ENCODE measurements at regions not wholly inside any gene's neighbourhood (a gene's known extent, or its start where the extent isn't known, plus 50 kb on each side); places are given as distances from the start of the nearest gene placed in this dataset.

GRCh38 chr10:64630534-64630933, 1109.3 kb downstream of the REEP3 start:
- 51 to 58% (median 56%) methylated on average over 3 of the region's 3 CpGs for WGBS, 3 donors

DNA sequence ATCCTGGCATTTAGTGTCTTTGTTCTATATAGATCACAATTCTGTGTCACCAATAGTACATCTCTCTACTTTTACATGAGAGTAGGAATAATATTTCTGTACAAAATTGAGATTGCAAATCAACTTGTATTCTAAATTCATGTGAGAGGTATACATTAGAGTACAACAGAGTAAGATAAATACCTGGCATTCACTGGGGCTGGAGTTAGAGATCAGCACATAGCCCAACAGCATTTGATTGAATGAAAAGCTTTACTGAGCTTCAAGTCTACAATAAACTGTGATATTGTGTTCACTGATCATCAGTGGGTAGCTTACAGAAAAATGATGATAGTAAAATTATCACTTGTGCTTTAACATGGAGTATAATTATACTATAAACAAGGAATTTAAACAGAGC, 1114.7 kb downstream of the REEP3 start:
- intact Hi-C loops (cut with DNase I), result no loop called here
- no peak for DNase-seq
- no peak for TF ChIP-seq POLR2A (IDR thresholded peaks at IDR 0.05)
- no peak for TF ChIP-seq EP300 (IDR thresholded peaks at IDR 0.05)
- TF ChIP-seq CTCF (IDR thresholded peaks at IDR 0.05), result no peak

More at GRCh38 chr10:64630534-64630933, 1109.3 kb downstream of the REEP3 start:
- H3K36me3 ChIP-seq, result no peaks in the 10 kb centered on the region
- H3K27me3 ChIP-seq, result no peaks in the 10 kb centered on the region
- no peaks in the 10 kb centered on the region for H3K4me1 ChIP-seq (ENCODE audit: insufficient read depth)
- intact Hi-C loops (cut with DNase I), result no loop called here
- TF ChIP-seq CTCF (IDR thresholded peaks at IDR 0.05), result no peak
- TF ChIP-seq EP300 (IDR thresholded peaks at IDR 0.05), result no peak
- no peak for TF ChIP-seq POLR2A (IDR thresholded peaks at IDR 0.05)
- no peak for DNase-seq
- no peak overlapping the region for H3K27ac ChIP-seq
- no peaks in the 10 kb centered on the region for H3K9me3 ChIP-seq
- H3K4me3 ChIP-seq, result no peak overlapping the region

GRCh38 chr10:64636461-64636860, 1115.3 kb downstream of the REEP3 start:
- WGBS, 3 donors, result 69 to 76% (median 72%) methylated on average over 3 of the region's 3 CpGs
- TF ChIP-seq CTCF (IDR thresholded peaks at IDR 0.05) (no peak), POLR2A (IDR thresholded peaks at IDR 0.05) (no peak), EP300 (IDR thresholded peaks at IDR 0.05) (no peak)

More for the DNA sequence above, 1114.7 kb downstream of the REEP3 start:
- H3K9me3 ChIP-seq, result no peaks in the 10 kb centered on the region
- H3K27ac ChIP-seq, result no peak overlapping the region
- H3K4me3 ChIP-seq, result no peak overlapping the region
- H3K4me1 ChIP-seq (ENCODE audit: insufficient read depth), result no peaks in the 10 kb centered on the region
- H3K36me3 ChIP-seq, result no peaks in the 10 kb centered on the region
- no peaks in the 10 kb centered on the region for H3K27me3 ChIP-seq

GRCh38 chr10:64637939-64638338, 1116.7 kb downstream of the REEP3 start:
- Histone ChIP-seq H3K27ac (no peak overlapping the region), H3K4me3 (no peak overlapping the region), H3K27me3 (no peaks in the 10 kb centered on the region), H3K4me1 (ENCODE audit: insufficient read depth) (no peaks in the 10 kb centered on the region), H3K36me3 (no peaks in the 10 kb centered on the region), H3K9me3 (no peaks in the 10 kb centered on the region)
- TF ChIP-seq POLR2A (IDR thresholded peaks at IDR 0.05) (no peak), CTCF (IDR thresholded peaks at IDR 0.05) (no peak), EP300 (IDR thresholded peaks at IDR 0.05) (no peak)
- WGBS, 3 donors, result 67 to 78% (median 70%) methylated on average over 1 of the region's 1 CpG
- no peak for DNase-seq
- intact Hi-C loops (cut with DNase I), result no loop called here

More at GRCh38 chr10:64636461-64636860, 1115.3 kb downstream of the REEP3 start:
- Histone ChIP-seq H3K27ac (no peak overlapping the region), H3K4me1 (ENCODE audit: insufficient read depth) (no peaks in the 10 kb centered on the region), H3K9me3 (no peaks in the 10 kb centered on the region), H3K36me3 (no peaks in the 10 kb centered on the region), H3K4me3 (no peak overlapping the region), H3K27me3 (no peaks in the 10 kb centered on the region)
- DNase-seq, result no peak
- intact Hi-C loops (cut with DNase I), result no loop called here
